Ishikawa (cell line): ENCODE measurements at regions not wholly inside any gene's neighbourhood (a gene's known extent, or its start where the extent isn't known, plus 50 kb on each side); places are given as distances from the start of the nearest gene placed in this dataset.

Experiments used
- CEBPB ChIP-seq: IDR thresholded peaks from 2 replicates; pipeline ENCODE4 v1.6.1; 2012
- CREB1 ChIP-seq: IDR thresholded peaks from 2 replicates; pipeline ENCODE4 v1.6.1; 2012; ENCODE audit warnings: low read depth
- EGR1 ChIP-seq: IDR thresholded peaks from 2 replicates; pipeline ENCODE4 v1.6.1; 2012
- EP300 ChIP-seq: IDR thresholded peaks from 2 replicates; pipeline ENCODE4 v1.6.1; 2012; ENCODE audit warnings: borderline replicate concordance
- FOXM1 ChIP-seq: IDR thresholded peaks from 2 replicates; pipeline ENCODE4 v1.6.1; 2012; ENCODE audit warnings: low read depth, borderline replicate concordance
- MAX ChIP-seq: IDR thresholded peaks from 2 replicates; pipeline ENCODE4 v1.6.1; 2012
- NFIC ChIP-seq: IDR thresholded peaks from 2 replicates; pipeline ENCODE4 v1.6.1; 2012
- RAD21 ChIP-seq: IDR thresholded peaks from 2 replicates; pipeline ENCODE4 v1.6.1; 2012; ENCODE audit warnings: low read depth
- REST ChIP-seq: IDR thresholded peaks from 2 replicates; pipeline ENCODE4 v1.6.1; 2012; ENCODE audit warnings: low read depth, mild to moderate bottlenecking
- TAF1 ChIP-seq: IDR thresholded peaks from 2 replicates; pipeline ENCODE4 v1.6.1; 2012; ENCODE audit warnings: low read depth, mild to moderate bottlenecking
- TCF12 ChIP-seq: IDR thresholded peaks from 2 replicates; pipeline ENCODE4 v1.6.1; 2012; ENCODE audit warnings: low read depth
- TEAD4 ChIP-seq: IDR thresholded peaks from 2 replicates; pipeline ENCODE4 v1.6.1; 2012
- USF1 ChIP-seq: IDR thresholded peaks from 2 replicates; pipeline ENCODE4 v1.6.1; 2012
- YY1 ChIP-seq: IDR thresholded peaks from 2 replicates; pipeline ENCODE4 v1.6.1; 2012; ENCODE audit warnings: low read depth
- ZBTB7A ChIP-seq: IDR thresholded peaks from 2 replicates; pipeline ENCODE4 v1.6.1; 2012; ENCODE audit warnings: low read depth

GRCh38 chr7:45980181-45980905 lies 59.3 kb upstream of the IGFBP3 start:
- TF ChIP-seq YY1: no peak
- no peak for TF ChIP-seq MAX

GRCh38 chr7:45979275-45980180 lies 58.5 kb upstream of the IGFBP3 start:
- TF ChIP-seq MAX: no peak
- no peak for TF ChIP-seq ZBTB7A

GRCh38 chr7:45978731-45979211 lies 57.7 kb upstream of the IGFBP3 start:
- TF ChIP-seq TAF1 (no peak), RAD21 (no peak), USF1 (no peak), EGR1 (no peak), CREB1 (no peak), CEBPB (no peak), TCF12 (no peak), MAX (no peak), TEAD4 (no peak), REST (no peak), NFIC (no peak), YY1 (no peak), FOXM1 (no peak), ZBTB7A (no peak)

GRCh38 chr7:45978010-45978681 lies 57.1 kb upstream of the IGFBP3 start:
- TF ChIP-seq CEBPB (peak; percentile 51), TEAD4 (peak; percentile 90), FOXM1 (no peak), NFIC (peak; percentile 84), EP300 (peak; percentile 90), YY1 (no peak), CREB1 (no peak), TAF1 (no peak), REST (no peak), RAD21 (peak; percentile 27; the same call in 1 of the 2 replicates), USF1 (0 out of 2 replicates have a peak, but pooled peaks have one; percentile 32), EGR1 (peak; percentile 94), TCF12 (peak; percentile 90), ZBTB7A (no peak), MAX (0 out of 2 replicates have a peak, but pooled peaks have one; percentile 34)
